Head of caudate nucleus (tissue), 42 donors: ENCODE measurements at regions not wholly inside any gene's neighbourhood (a gene's known extent, or its start where the extent isn't known, plus 50 kb on each side); places are given as distances from the start of the nearest gene placed in this dataset.
"Not testable (repeated sequence)": the region's sequence is repeated elsewhere in the genome, so short reads cannot be mapped to it uniquely, and the experiment has no call there.

ENCODE experiments used
- DNase-seq, 42 donors: peaks; one replicate each; pipeline versions ENCODE4 v3.0.0 to v3.0.0-alpha.2; 2020 to 2021; ENCODE audit warnings: mixed read lengths in 7 of 42
- intact Hi-C: fragments of 100-400 bp; cut with DNase I; formaldehyde crosslinking; loops from one replicate; pipeline ENCODE4 v1.15.0; 2022

DNA sequence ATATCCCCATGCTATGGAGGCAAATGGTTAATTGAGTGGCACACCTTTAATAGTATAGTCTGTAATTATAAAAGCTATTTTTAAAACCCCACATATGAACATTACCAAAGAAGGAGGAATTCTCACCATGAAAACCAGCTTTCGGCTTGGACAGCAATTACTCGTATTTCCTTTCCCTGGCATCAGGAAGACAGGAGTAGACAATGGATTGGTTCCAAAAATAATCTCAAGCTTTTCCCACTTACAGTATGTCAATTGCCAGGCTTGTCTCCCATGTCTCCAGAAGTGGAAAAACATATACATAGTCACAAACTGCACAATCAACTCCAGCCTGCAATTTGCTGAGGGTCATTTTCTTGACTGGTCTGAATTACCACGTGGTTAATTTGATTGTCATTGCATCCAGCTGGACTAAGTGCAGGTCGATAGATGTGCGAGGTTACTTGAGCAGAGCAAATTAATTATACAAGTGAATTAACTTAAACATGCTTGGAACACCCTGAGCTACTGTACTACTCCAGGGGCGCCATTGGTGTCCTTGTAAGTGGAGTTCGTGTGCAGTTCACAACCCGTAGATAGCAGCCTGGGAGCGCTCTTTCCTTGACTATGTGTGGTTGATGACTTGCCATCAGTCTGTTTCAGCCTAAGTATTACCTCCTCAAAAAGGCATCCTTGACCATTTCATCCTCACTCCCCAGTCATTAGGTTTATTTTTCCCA is 124.3 kb upstream of the PELI1 start:
- intact Hi-C loops: no loop called here
- DNase-seq: no peak

DNA sequence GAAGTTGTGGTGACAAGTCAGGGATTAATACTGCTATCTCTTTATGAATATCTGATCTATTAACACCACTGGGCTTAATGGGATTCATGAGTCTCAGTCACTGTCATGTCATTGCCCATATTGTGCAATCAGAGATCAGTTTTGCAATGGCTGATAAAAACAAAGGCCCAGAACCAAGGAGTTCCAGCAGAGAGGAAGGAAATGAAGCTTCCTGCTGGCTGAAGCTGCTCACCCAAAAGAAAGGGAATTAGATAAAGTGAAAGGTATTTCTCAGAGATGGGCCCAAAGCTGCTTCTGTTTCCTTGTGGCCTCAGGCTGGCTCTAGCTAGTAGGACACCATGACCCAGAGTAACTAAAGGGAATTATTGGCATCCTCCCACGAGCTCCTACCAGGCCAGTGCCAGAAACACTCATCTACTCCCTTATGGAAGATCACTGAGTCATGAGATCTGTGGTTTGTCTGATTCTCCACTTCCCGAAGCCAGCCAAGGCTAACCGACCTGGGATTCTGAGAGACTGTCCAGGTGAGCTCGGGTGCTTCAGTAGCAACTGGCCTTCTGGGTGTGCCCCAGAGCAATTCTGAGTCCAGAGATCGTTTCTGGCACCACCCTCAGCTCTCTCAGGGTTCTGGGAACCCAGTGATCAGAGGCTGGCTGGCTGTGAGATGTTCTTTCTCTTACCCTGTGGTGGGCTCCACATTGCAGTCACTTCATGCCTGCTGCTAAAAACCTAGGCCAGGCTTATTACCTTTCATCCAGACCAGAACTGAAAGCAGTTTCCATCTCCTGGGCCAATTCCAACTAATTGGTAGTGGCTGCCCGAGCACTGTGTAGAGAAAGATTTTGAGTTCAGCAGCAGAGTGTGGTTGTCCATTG is 129.5 kb upstream of the PELI1 start:
- intact Hi-C loops: no loop called here
- peak in 4 of 42 donors; percentile 8 to 51 (median 24) for DNase-seq

DNA sequence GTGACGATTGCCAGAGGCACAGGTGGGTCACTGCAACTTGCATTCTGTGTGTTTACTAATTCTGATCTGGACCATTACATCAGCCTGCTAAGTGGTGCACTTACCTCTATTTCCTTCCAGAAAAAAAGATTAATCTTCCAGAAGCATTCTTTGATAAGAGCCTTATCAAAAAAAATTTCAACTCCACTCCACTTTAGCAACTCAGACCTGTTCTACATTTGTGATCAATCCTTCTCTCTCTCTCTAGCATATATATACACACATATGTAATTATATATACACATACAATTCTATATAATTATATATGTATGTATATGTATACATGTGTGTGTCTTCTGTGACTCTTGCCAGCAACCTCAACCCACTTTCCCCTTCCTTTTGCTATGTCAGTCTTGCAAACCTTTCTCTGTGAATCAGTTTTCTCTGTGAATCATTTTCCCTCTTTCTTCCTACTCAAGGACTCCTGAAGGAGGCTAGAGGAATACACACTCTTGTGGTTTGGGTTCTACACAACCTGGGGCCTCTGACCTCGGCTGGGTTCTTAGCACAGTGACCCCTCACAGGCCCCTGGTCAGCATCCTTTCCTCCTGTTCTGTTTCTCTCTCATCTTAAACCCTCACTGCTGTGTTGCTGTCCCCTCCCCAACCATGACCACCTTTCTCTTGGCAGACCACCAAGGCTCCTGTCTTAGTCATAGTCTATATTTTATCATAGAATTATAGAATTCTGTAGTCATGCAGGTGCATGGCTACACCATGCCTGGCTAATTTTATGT is 130.4 kb upstream of the PELI1 start:
- peak in 1 of 42 donors; percentile 35 for DNase-seq
- intact Hi-C loops: no loop called here

DNA sequence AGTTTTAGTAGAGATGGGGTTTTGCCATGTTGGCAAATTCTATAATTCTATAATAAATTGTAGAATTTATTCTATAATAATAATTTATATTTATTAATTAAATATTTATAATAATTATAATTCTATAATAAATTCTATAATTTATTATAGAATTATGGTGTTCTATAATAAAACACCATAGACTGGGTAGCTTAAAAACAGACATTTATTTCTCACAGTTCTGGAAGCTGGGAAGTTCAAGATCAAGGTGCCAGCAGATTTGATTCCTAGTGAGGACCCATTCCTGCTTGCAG is 130.9 kb upstream of the PELI1 start:
- intact Hi-C loops: no loop called here
- DNase-seq: no peak

DNA sequence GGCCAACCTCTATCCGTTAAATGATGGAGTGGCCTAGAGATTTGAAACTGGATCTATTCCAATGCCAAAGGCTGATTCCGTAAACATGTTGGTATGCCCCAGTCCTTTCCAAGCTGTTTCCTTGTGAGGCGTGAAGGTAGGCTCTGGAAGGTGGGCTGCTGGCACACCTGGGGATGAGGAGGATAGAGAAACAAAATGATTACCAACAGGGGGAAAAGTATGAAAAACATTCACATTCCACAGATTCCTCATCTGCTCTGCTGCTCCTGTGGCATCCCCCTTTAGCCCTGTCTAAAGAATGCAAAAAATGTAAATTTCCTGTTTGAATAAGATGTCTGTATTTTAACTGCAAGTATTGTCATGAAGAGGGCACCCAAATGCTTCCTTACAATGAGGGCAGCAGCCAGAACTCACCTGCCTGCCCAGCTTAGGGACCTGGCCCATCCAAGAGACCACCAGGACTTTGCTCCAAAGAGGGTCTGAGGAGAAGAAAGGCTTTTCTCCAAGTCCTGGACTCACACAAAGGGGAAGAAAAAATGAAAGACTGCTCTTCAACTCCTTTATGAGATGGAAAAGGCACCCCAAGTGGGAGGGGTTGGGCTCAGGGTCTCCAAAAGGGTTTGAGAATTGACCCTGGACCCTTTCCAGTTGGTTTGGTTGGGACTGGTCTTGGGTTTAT is 132.3 kb upstream of the PELI1 start:
- intact Hi-C loops: no loop called here
- no peak for DNase-seq

DNA sequence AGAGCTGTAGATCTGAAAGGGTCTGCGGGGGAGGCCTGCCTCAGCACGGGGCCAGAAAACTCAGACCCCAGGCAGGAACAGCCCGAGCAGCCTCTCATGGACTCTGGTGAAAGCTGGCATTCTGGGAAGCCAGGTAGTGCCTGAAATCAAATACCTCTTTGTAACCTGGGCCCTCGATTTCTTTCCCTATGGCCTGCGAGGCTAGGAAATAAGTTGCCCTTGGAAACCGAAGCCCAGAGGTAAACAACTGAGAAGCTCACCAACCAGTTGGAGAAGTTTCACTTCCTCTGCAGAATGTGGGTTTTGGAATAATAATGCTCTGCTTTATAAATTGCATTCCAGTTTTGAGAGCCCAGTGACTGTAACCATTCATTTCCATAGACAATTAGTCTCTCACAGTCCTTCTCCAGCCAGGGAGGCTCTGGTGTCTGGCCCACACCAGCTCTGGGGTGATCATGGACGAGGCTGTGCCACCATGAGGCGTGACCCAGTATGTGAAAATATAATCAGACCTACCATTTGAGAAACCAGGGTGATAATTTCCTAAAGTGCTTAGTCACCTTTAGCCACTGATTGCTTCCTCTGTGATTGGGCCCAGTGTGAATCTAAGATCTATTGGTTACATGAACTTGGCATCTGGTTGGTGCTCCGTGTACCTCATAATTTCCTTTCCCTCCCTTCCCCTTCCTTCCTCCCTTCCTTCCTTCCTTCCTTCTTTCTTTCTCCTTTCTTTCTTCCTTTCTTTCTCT is 133.1 kb upstream of the PELI1 start:
- peak in 25 of 42 donors; percentile 23 to 72 (median 41) for DNase-seq
- intact Hi-C loops: no loop called here

DNA sequence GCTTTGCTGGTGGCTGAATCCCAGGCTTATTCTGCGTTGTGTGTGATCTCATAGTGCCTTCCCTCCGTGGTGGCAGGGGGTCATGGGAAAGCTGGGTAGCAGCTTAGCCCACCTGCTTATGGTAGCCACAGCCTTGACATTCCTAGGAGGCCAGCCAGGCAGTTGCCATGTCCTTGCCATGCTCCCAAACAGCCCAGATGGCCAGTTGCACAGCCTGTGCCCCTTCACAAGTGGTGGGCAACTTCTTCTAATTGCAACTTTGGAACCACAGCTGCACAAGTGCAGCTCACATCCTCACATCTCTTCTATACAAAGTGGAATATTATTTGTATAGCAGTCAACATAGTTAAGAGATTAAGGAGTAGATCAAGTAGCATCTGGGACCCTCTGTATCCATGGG is 136.6 kb upstream of the PELI1 start:
- DNase-seq, intact Hi-C loops: not testable (repeated sequence)

DNA sequence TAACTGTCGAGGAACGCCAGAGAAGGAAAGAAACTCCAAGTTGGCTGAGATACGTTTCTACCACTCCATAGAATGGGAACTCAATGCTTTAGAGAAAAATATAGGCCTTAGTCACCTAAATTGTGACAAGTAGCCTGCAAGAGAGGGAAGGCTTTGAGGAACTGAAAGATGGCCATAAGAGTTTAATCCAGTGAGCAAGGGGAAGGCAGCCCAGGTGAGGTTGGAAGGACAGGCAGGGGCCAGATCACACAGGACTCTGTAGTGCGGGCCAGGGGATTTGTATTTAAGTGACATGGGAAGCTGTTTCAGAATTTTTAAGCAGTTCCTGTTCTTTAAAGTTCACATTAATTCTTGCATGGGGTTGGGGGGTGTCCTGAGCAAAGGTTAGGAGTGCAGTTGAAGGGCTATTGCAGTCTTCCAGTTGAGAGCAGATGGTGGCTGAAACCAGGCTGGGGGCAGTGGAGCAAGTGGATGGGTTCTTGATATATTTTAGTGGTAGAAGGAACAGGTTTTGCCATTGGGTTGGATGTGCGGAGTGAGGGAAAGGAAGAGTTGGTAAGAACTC is 138.9 kb upstream of the PELI1 start:
- intact Hi-C loops: no loop called here

DNA sequence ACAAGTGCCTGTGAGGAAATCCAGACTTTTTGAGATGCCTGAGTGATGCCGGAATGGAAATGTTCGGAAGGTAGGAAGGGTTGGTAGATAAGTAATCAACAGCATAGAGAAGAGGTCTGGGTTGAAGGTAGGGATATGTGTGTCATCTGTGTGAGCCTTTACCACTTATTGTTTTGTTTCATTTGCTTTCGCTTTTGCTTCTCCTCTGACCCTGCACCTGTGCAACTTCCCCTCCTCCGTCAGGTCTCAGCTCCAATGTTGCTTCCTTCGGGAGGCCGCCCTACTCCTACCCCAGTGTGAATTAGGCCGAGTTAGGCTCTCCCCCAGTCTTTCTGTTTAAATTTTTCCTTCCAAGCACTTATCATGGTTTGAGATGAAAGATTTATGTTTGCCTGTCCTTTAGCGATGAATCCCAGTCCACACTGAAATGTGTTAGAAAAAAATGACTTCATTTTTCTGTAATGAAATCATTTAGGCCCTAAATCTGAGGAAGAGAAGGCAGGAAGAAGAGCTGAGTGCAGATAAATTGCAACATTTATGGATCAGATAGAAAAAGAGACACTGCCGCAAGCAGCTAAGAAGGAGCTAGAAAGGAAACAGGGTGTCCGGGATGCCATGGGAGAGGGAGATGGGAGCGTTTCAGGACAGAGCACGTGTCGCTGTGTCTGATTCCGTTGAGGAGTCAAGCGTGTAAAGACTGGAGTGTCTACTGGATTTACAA is 139.6 kb upstream of the PELI1 start:
- no peak for DNase-seq
- intact Hi-C loops: no loop called here

More for the DNA sequence above, 138.9 kb upstream of the PELI1 start:
- DNase-seq: no peak

DNA sequence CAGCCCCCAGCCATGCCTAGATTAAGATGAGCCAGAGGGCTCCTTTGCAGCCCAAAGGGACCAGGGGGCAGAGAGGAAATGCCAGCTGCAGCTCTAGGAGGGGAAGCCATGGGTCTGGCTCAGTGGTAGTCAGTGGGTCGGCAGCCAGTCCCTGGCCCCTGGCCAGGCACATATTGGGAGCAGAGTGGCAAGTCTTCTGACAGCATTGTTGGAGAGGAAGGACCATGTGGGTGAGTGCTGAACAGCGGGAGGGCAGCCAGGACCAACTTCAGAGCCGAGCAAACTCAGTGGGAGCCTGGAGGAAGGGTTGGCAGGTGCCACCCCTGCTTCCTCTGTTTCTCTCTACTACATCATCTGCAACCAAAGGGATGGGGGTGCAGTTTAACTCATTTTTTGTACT is 140.5 kb upstream of the PELI1 start:
- intact Hi-C loops: no loop called here

DNA sequence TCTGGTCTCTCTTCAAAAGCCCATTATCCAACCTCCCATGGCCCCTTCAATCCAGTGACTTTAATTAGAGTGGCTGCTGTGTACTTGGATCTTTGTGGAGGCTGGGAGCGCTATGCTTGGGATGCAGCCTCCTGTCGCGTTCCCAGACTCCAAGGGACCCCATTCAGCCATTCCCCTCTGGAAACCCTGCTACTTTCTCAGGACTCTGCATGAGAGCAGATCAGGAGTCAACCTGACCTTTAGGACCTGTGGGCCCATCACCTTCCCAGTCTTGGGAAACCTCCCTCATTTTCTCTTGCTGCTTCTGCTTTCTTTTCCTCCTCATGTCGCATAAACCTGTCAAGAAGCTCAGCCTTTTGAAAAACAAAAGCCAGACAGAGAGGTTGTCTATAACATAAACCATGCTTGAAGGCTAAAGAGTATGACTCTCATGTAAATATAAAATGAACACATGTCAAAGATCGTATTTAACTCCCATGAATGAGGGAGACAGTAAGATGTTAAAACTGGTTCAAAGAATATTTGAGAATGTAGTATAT is 143.1 kb upstream of the PELI1 start:
- intact Hi-C loops: no loop called here
- no peak for DNase-seq

More for the DNA sequence above, 140.5 kb upstream of the PELI1 start:
- DNase-seq: peak in 41 of 42 donors; percentile 31 to 77 (median 55)

DNA sequence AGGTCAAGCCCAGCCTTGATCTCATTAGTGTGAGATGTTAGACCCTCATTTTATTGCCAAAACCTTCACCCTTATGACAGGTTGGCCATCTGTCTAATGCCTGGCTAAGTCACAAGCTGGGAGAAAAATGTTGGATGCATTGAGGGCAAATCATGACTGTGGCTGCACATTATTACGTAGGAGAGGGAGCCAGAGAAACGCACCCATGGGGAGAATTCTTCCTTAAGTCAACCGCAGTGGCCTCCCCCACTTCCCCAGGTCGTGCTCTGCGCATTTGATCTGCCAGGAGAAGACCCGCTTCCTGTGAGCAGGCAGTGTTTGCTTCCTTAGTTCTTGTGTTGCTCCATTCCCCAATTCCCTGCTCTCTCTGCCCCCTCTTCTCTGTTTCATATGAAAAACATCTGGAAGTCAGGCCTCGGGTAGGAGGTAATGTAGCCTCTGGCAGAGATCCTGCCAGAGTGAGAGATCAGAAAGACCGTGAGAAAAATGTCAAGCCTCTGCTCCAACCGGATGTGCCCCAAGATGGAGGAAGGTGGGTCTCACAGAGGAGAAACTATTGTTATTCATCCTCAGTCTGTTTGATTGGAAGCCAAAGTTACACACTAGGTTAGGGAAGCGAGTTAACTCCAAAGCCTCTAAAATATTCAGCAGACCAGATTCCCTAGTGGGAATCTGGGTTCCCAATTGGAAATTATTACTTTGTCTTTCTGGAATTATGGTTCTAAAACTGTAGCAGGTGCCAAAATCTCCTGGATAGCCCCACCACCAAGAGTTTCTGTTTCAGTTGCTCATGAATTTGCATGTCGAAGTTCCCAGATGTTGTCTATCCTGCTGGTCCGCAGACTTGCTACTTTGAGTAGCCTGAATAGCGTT is 144.3 kb upstream of the PELI1 start:
- intact Hi-C loops: no loop called here
- DNase-seq: no peak

DNA sequence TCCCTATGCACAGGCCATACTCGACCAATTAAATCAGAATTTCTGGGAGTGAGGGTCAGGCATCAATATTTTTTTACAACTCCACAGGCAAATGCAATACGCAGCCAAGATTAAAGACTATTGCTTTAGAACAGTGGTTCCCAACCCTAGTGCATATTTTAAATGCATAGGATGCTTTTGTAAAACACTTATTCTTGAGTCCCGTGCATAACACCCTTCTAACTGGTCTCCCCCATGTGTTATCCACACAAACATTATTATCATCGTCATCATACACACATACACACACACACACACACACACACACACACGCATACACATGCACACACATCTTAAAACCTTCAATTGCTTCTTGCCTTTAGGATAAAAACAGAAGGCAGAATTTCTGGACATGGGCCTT is 145.0 kb upstream of the PELI1 start:
- no peak for DNase-seq
- intact Hi-C loops: no loop called here

DNA sequence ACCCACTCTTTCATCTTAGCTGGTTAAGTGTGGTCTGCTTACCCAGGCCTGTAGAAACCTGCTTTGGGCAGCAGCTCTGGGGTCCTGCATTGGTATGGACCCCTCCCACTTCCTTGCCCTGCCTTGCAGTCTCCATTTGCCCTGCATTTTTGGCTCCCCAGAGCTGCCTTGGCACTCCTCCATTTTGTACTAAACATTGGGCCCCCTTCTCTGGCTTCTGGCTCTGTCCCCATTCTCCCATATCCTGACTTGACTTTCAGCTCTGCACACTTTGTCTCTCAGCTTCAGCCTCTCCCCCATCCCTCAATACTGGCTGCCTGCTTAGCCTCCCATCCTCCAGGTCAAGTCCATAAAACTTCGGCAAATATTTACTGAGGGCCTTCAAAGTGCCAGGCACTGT is 145.5 kb upstream of the PELI1 start:
- intact Hi-C loops: no loop called here
- no peak for DNase-seq

DNA sequence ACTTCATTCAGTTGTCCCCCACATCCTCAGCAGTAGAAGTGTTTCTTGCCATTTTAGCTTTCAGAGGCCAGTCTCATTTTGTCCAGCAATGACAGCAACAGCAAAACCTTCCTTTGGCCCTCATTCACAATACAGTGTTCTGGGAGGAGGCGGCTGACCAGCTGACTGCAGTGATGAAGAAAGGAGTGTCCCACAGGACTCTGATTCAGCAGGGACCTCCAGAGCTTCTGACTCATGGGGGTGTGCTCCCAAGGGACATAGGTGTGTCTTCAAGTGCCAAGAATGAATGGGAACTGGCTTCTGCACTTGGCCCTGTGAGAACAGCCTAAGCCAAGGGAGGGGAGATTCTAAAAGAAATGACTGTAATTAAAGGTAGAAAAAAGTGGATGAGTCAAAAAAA is 147.0 kb upstream of the PELI1 start:
- DNase-seq: no peak
- intact Hi-C loops: no loop called here

DNA sequence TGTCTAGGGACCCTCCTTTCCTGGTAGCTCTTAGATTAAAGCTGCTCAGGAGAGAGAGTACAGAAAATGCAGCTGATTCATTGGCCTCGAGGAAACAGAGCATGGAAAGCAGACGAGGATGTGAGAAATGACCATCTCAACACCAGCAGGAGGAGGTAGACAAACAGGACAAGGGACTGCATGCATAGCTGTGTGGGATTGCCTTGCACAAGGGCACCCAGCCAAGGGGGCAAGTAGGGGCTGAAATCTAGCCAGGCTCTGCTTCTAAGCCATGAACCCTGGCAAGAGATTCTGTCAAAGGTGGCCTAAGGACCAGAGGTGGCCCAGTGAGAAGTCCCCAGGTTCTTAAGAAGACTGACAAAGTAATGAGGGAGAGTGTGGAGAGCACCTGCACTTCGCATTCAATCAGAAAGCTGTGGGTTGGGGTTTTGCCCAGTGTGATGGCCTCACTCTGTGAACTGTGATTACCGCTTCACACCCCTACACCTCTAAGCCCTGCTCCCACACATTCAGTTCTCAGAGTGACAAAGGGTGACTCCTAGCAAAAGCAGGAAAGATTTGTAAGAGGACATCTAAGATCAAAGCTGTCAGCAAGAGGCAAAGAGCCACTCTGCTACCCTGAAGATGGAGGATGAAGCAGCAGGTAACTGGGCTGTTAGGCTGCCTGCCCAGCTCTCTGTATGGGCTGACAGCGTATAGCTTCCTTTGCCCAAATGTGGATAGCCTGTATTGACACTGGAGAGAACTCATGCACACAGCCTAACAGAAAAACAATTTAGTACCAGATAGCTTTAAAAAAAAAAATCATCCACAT is 151.3 kb upstream of the PELI1 start:
- DNase-seq: no peak
- intact Hi-C loops: no loop called here
